C4-2B (cell line): ENCODE measurements at regions not wholly inside any gene's neighbourhood (a gene's known extent, or its start where the extent isn't known, plus 50 kb on each side); places are given as distances from the start of the nearest gene placed in this dataset.

ENCODE experiments used
- H3K27ac ChIP-seq: fragments of 450-650 bp; 2 replicates; pipeline ENCODE4 v1.5.1; 2017
- CTCF ChIP-seq: fragments of 450-650 bp; conservative IDR thresholded peaks from 2 replicates; pipeline ENCODE4 v1.5.1; 2017; ENCODE audit warnings: mild to moderate bottlenecking
- ZFX ChIP-seq: fragments of 450-650 bp; IDR thresholded peaks from 2 replicates; pipeline ENCODE4 v1.6.1; 2017

- H3K27ac ChIP-seq, result no peak overlapping the region
- no peak for TF ChIP-seq CTCF
- no peak for TF ChIP-seq ZFX
Observed at GRCh38 chr2:71791061-71791450, 337.7 kb downstream of the DYSF start.

- no peak overlapping the region for H3K27ac ChIP-seq
- no peak for TF ChIP-seq CTCF
- no peak for TF ChIP-seq ZFX
Observed at GRCh38 chr2:71790226-71791060, 337.1 kb downstream of the DYSF start.

GRCh38 chr2:71789556-71790204 is 336.3 kb downstream of the DYSF start:
- TF ChIP-seq ZFX (no peak), CTCF (no peak)
- no peak overlapping the region for H3K27ac ChIP-seq

GRCh38 chr2:71788601-71789240 is 335.4 kb downstream of the DYSF start:
- no peak overlapping the region for H3K27ac ChIP-seq
- TF ChIP-seq ZFX (no peak), CTCF (no peak)

DNA sequence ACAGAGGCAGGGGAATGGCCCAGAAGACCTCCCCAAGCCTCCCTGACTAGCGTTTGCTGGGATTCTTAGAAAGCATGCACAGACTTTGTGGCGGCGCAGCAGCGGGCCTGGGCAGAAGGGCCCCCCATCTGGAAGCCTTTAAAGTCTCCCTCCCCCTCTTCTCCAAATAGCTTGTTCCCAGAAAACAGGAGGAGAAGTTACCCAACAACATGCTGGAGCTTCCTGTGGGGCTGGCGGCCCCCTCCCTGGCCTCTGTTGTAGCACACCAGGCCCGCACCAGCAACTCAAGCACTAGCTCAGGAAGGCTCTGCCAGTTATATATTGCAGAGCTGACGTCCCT is 334.8 kb downstream of the DYSF start:
- no peak overlapping the region for H3K27ac ChIP-seq
- no peak for TF ChIP-seq CTCF
- TF ChIP-seq ZFX, result no peak

DNA sequence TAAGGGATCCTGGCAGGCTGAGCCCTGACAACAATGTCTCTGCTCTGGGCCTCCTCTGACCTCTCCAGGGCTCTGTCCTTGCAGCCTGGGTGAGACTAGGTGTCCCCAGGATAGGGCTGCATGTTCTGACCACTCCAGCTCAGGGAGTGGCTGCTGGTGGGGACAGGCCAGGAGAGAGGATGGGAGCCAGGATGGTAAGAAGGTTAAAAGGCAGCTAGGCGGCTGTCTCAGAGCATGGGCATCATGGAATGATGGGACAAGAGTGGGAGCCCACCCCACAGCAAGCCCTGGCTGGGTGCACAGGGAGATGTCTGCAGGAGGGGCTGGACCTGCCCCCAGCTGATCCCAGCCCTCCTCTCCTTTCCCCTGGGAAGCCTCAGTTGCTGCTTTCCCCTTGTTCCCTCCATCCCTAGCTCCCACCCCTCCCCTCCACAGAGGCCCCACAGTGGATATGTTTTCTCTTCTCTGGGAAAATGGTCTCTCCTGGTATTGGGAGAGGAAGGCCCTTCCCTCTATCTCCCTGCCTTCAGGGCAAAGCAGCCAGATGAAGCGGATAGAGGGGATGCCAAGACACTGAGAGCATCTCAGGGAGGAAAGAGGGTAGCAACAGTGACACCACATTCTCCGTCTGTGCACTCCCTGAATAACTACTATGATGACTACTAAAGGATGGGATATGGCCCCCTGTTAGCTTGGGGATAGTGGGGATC is 334.3 kb downstream of the DYSF start:
- TF ChIP-seq ZFX (no peak), CTCF (no peak)
- H3K27ac ChIP-seq, result no peak overlapping the region

DNA sequence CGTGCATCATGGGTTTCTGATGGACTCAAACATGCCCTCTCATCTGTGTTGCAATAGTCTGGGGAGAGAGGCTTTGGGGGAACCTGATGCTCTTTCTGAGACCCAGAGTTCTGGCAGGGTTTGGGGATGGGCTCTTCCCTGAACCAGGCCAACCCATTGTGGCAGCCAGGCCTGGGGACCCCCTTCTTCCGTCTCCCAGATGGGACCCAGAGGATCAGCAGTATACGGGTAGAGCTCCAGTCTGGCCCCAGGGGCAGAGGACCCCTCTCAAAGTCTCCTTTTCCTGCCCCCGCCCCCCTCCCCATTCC is 333.7 kb downstream of the DYSF start:
- TF ChIP-seq ZFX, result no peak
- no peak for TF ChIP-seq CTCF

More for the DNA sequence above, 333.7 kb downstream of the DYSF start:
- no peak overlapping the region for H3K27ac ChIP-seq
